HEK293 (cell line): ENCODE measurements at regions not wholly inside any gene's neighbourhood (a gene's known extent, or its start where the extent isn't known, plus 50 kb on each side); places are given as distances from the start of the nearest gene placed in this dataset.
A peak's percentile ranks its signal among the peaks of the same experiment; 100 is the strongest.

Experiments
- GLIS2 ChIP-seq: fragments of 450-650 bp; formaldehyde crosslinking; IDR thresholded peaks from 2 replicates; pipeline ENCODE4 v1.5.1; 2016; ENCODE audit warnings: missing biosample characterization, missing genetic modification characterization
- KLF1 ChIP-seq: fragments of 450-650 bp; formaldehyde crosslinking; IDR thresholded peaks from 2 replicates; pipeline ENCODE4 v1.5.1; 2016; ENCODE audit warnings: missing biosample characterization, missing genetic modification characterization
- PRDM1 ChIP-seq: fragments of 450-650 bp; formaldehyde crosslinking; IDR thresholded peaks from 2 replicates; pipeline ENCODE4; 2016; ENCODE audit warnings: missing biosample characterization, missing genetic modification characterization
- ZBTB7A ChIP-seq: fragments of 450-650 bp; formaldehyde crosslinking; IDR thresholded peaks from 2 replicates; pipeline ENCODE4 v1.5.1; 2016; ENCODE audit warnings: low read depth, missing biosample characterization, missing genetic modification characterization
- ZNF138 ChIP-seq: fragments of 450-650 bp; formaldehyde crosslinking; IDR thresholded peaks from 2 replicates; pipeline ENCODE4 v1.5.1; 2016; ENCODE audit warnings: missing biosample characterization, missing genetic modification characterization, borderline replicate concordance
- ZNF19 ChIP-seq: fragments of 450-650 bp; formaldehyde crosslinking; IDR thresholded peaks from 2 replicates; pipeline ENCODE4; 2016; ENCODE audit warnings: missing biosample characterization, missing genetic modification characterization, low read depth
- ZNF202 ChIP-seq: fragments of 450-650 bp; formaldehyde crosslinking; IDR thresholded peaks from 2 replicates; pipeline ENCODE4 v1.5.1; 2016; ENCODE audit warnings: missing biosample characterization, missing genetic modification characterization, borderline replicate concordance
- ZNF335 ChIP-seq: fragments of 450-650 bp; formaldehyde crosslinking; conservative IDR thresholded peaks from 2 replicates; pipeline ENCODE4 v1.5.1; 2016; ENCODE audit warnings: missing biosample characterization, missing genetic modification characterization
- ZNF426 ChIP-seq: fragments of 450-650 bp; formaldehyde crosslinking; IDR thresholded peaks from 2 replicates; pipeline ENCODE4 v1.5.1; 2017; ENCODE audit warnings: missing biosample characterization, missing genetic modification characterization, mild to moderate bottlenecking, inconsistent platforms, moderate library complexity
- ZNF530 ChIP-seq: fragments of 450-650 bp; formaldehyde crosslinking; IDR thresholded peaks from 2 replicates; pipeline ENCODE4 v1.5.1; 2016; ENCODE audit warnings: low read depth, missing biosample characterization, missing genetic modification characterization
- ZNF544 ChIP-seq: fragments of 450-650 bp; formaldehyde crosslinking; IDR thresholded peaks from 2 replicates; pipeline ENCODE4 v1.5.0; 2017; ENCODE audit warnings: missing biosample characterization, missing genetic modification characterization
- ZNF548 ChIP-seq: fragments of 450-650 bp; formaldehyde crosslinking; IDR thresholded peaks from 2 replicates; pipeline ENCODE4 v1.5.1; 2016; ENCODE audit warnings: missing biosample characterization, missing genetic modification characterization
- ZNF561 ChIP-seq: fragments of 450-650 bp; IDR thresholded peaks from 2 replicates; pipeline ENCODE4 v1.5.1; 2018; ENCODE audit warnings: missing biosample characterization, missing genetic modification characterization, borderline replicate concordance
- ZNF571 ChIP-seq: fragments of 450-650 bp; formaldehyde crosslinking; IDR thresholded peaks from 2 replicates; pipeline ENCODE4 v1.5.0; 2017; ENCODE audit warnings: missing biosample characterization, missing genetic modification characterization
- ZNF629 ChIP-seq: fragments of 450-650 bp; formaldehyde crosslinking; IDR thresholded peaks from 2 replicates; pipeline ENCODE4 v1.5.1; 2017; ENCODE audit warnings: missing biosample characterization, missing genetic modification characterization
- ZNF664 ChIP-seq: fragments of 450-650 bp; formaldehyde crosslinking; IDR thresholded peaks from 2 replicates; pipeline ENCODE4 v1.5.1; 2016; ENCODE audit warnings: missing biosample characterization, missing genetic modification characterization
- ZNF701 ChIP-seq: fragments of 450-650 bp; formaldehyde crosslinking; IDR thresholded peaks from 2 replicates; pipeline ENCODE4 v1.5.1; 2016; ENCODE audit warnings: missing biosample characterization, missing genetic modification characterization
- ZSCAN23 ChIP-seq: fragments of 450-650 bp; formaldehyde crosslinking; IDR thresholded peaks from 2 replicates; pipeline ENCODE4 v1.5.1; 2016; ENCODE audit warnings: missing biosample characterization, missing genetic modification characterization
- TF ChIP-seq, protein P1 (sequence below): fragments of 450-650 bp; formaldehyde crosslinking; IDR thresholded peaks from 2 replicates; pipeline ENCODE4 v1.5.1; 2016; ENCODE audit warnings: missing biosample characterization, missing genetic modification characterization, borderline replicate concordance
- TF ChIP-seq, protein P2 (sequence below): fragments of 450-650 bp; formaldehyde crosslinking; optimal IDR thresholded peaks from 2 replicates; pipeline ENCODE3; 2016; ENCODE audit warnings: missing biosample characterization, mild to moderate bottlenecking, missing genetic modification characterization
- TF ChIP-seq, protein P3 (sequence below): fragments of 450-650 bp; formaldehyde crosslinking; IDR thresholded peaks from 2 replicates; pipeline ENCODE4 v1.5.1; 2016; ENCODE audit warnings: missing biosample characterization, missing genetic modification characterization
- TF ChIP-seq, protein P4 (sequence below): fragments of 450-650 bp; formaldehyde crosslinking; conservative IDR thresholded peaks from 2 replicates; pipeline ENCODE4 v1.5.1; 2016; ENCODE audit warnings: low read depth, missing biosample characterization, missing genetic modification characterization
- TF ChIP-seq, protein P5 (sequence below): fragments of 450-650 bp; formaldehyde crosslinking; IDR thresholded peaks from 2 replicates; pipeline ENCODE4 v1.5.1; 2017; ENCODE audit warnings: missing biosample characterization, missing genetic modification characterization
- TF ChIP-seq, protein P6 (sequence below): fragments of 450-650 bp; formaldehyde crosslinking; IDR thresholded peaks from 2 replicates; pipeline ENCODE4 v1.5.1; 2016; ENCODE audit warnings: missing biosample characterization, missing genetic modification characterization

DNA sequence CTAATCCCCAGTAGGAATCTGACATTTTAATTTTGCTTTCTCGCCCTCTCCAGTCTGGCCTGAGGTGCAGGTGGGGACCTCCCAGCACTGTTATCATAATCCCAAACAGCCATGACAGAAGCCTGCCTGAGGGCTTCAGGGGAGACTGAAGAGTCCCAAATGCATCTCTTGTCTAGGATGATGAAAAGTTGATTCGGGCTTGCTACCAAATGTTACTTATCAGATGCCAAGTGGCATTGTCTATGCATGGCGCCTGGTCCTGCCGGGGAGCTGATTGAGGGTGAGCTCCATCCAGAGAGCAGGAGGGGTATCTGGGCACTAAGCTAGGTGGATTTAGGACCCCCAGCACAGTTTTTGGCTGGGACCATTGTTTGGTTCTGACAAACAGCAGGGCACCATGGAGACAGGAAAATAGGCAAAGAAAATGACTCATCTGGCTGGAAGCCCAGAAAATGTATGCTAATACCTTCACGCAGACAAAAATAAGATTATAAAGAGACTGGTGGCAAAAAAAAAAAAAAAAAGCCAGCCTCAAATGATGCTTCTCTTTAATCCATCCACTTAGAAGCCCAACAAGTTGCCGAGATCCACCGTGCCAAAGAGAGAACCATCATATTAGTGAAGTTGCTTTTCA lies 513.7 kb upstream of the SULF2 start (continued):
- TF ChIP-seq ZBTB7A (tag by site-specific recombination) (no peak), GLIS2 (tag by site-specific recombination) (peak; percentile 84), ZNF19 (tag by site-specific recombination) (no peak), ZNF571 (no peak), ZNF548 (no peak), ZNF629 (peak; percentile 47; the same call in 1 of the 2 replicates), ZNF426 (tag by site-specific recombination) (no peak), ZNF561 (peak; percentile 65; the same call in 1 of the 2 replicates), ZNF335 (peak; percentile 88), KLF1 (no peak), PRDM1 (no peak), ZNF530 (tag by site-specific recombination) (no peak), ZNF138 (tag by site-specific recombination) (no peak), ZNF202 (tag by site-specific recombination) (no peak), ZNF701 (tag by site-specific recombination) (no peak), ZNF544 (tag by site-specific recombination) (no peak), ZSCAN23 (tag by site-specific recombination) (no peak), ZNF664 (tag by site-specific recombination) (no peak)
- TF ChIP-seq, protein P1, sequence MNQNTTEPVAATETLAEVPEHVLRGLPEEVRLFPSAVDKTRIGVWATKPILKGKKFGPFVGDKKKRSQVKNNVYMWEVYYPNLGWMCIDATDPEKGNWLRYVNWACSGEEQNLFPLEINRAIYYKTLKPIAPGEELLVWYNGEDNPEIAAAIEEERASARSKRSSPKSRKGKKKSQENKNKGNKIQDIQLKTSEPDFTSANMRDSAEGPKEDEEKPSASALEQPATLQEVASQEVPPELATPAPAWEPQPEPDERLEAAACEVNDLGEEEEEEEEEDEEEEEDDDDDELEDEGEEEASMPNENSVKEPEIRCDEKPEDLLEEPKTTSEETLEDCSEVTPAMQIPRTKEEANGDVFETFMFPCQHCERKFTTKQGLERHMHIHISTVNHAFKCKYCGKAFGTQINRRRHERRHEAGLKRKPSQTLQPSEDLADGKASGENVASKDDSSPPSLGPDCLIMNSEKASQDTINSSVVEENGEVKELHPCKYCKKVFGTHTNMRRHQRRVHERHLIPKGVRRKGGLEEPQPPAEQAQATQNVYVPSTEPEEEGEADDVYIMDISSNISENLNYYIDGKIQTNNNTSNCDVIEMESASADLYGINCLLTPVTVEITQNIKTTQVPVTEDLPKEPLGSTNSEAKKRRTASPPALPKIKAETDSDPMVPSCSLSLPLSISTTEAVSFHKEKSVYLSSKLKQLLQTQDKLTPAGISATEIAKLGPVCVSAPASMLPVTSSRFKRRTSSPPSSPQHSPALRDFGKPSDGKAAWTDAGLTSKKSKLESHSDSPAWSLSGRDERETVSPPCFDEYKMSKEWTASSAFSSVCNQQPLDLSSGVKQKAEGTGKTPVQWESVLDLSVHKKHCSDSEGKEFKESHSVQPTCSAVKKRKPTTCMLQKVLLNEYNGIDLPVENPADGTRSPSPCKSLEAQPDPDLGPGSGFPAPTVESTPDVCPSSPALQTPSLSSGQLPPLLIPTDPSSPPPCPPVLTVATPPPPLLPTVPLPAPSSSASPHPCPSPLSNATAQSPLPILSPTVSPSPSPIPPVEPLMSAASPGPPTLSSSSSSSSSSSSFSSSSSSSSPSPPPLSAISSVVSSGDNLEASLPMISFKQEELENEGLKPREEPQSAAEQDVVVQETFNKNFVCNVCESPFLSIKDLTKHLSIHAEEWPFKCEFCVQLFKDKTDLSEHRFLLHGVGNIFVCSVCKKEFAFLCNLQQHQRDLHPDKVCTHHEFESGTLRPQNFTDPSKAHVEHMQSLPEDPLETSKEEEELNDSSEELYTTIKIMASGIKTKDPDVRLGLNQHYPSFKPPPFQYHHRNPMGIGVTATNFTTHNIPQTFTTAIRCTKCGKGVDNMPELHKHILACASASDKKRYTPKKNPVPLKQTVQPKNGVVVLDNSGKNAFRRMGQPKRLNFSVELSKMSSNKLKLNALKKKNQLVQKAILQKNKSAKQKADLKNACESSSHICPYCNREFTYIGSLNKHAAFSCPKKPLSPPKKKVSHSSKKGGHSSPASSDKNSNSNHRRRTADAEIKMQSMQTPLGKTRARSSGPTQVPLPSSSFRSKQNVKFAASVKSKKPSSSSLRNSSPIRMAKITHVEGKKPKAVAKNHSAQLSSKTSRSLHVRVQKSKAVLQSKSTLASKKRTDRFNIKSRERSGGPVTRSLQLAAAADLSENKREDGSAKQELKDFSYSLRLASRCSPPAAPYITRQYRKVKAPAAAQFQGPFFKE (tag by site-specific recombination), result no peak
- TF ChIP-seq, protein P2, sequence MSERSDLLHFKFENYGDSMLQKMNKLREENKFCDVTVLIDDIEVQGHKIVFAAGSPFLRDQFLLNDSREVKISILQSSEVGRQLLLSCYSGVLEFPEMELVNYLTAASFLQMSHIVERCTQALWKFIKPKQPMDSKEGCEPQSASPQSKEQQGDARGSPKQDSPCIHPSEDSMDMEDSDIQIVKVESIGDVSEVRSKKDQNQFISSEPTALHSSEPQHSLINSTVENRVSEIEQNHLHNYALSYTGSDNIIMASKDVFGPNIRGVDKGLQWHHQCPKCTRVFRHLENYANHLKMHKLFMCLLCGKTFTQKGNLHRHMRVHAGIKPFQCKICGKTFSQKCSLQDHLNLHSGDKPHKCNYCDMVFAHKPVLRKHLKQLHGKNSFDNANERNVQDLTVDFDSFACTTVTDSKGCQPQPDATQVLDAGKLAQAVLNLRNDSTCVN, result no peak
- TF ChIP-seq, protein P3, sequence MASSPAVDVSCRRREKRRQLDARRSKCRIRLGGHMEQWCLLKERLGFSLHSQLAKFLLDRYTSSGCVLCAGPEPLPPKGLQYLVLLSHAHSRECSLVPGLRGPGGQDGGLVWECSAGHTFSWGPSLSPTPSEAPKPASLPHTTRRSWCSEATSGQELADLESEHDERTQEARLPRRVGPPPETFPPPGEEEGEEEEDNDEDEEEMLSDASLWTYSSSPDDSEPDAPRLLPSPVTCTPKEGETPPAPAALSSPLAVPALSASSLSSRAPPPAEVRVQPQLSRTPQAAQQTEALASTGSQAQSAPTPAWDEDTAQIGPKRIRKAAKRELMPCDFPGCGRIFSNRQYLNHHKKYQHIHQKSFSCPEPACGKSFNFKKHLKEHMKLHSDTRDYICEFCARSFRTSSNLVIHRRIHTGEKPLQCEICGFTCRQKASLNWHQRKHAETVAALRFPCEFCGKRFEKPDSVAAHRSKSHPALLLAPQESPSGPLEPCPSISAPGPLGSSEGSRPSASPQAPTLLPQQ (tag by site-specific recombination), result peak; percentile 63
- TF ChIP-seq, protein P4, sequence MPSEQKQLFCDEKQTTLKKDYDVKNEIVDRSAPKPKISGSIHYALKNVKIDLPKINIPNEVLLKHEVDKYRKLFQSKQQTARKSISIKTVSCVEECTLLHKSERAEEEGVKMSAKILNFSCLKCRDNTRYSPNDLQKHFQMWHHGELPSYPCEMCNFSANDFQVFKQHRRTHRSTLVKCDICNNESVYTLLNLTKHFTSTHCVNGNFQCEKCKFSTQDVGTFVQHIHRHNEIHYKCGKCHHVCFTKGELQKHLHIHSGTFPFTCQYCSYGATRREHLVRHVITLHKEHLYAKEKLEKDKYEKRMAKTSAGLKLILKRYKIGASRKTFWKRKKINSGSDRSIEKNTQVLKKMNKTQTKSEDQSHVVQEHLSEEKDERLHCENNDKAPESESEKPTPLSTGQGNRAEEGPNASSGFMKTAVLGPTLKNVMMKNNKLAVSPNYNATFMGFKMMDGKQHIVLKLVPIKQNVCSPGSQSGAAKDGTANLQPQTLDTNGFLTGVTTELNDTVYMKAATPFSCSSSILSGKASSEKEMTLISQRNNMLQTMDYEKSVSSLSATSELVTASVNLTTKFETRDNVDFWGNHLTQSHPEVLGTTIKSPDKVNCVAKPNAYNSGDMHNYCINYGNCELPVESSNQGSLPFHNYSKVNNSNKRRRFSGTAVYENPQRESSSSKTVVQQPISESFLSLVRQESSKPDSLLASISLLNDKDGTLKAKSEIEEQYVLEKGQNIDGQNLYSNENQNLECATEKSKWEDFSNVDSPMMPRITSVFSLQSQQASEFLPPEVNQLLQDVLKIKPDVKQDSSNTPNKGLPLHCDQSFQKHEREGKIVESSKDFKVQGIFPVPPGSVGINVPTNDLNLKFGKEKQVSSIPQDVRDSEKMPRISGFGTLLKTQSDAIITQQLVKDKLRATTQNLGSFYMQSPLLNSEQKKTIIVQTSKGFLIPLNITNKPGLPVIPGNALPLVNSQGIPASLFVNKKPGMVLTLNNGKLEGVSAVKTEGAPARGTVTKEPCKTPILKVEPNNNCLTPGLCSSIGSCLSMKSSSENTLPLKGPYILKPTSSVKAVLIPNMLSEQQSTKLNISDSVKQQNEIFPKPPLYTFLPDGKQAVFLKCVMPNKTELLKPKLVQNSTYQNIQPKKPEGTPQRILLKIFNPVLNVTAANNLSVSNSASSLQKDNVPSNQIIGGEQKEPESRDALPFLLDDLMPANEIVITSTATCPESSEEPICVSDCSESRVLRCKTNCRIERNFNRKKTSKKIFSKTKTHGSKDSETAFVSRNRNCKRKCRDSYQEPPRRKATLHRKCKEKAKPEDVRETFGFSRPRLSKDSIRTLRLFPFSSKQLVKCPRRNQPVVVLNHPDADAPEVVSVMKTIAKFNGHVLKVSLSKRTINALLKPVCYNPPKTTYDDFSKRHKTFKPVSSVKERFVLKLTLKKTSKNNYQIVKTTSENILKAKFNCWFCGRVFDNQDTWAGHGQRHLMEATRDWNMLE (tag by site-specific recombination), result 0 out of 2 replicates have a peak, but pooled peaks have one; percentile 18
- TF ChIP-seq, protein P5, sequence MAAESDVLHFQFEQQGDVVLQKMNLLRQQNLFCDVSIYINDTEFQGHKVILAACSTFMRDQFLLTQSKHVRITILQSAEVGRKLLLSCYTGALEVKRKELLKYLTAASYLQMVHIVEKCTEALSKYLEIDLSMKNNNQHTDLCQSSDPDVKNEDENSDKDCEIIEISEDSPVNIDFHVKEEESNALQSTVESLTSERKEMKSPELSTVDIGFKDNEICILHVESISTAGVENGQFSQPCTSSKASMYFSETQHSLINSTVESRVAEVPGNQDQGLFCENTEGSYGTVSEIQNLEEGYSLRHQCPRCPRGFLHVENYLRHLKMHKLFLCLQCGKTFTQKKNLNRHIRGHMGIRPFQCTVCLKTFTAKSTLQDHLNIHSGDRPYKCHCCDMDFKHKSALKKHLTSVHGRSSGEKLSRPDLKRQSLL, result no peak
- TF ChIP-seq, protein P6, sequence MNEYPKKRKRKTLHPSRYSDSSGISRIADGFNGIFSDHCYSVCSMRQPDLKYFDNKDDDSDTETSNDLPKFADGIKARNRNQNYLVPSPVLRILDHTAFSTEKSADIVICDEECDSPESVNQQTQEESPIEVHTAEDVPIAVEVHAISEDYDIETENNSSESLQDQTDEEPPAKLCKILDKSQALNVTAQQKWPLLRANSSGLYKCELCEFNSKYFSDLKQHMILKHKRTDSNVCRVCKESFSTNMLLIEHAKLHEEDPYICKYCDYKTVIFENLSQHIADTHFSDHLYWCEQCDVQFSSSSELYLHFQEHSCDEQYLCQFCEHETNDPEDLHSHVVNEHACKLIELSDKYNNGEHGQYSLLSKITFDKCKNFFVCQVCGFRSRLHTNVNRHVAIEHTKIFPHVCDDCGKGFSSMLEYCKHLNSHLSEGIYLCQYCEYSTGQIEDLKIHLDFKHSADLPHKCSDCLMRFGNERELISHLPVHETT (tag by site-specific recombination), result no peak; the same call in 1 of the 2 replicates
